Astrocyte of the cerebellum (primary cell): ENCODE measurements at regions not wholly inside any gene's neighbourhood (a gene's known extent, or its start where the extent isn't known, plus 50 kb on each side); places are given as distances from the start of the nearest gene placed in this dataset.

Experiments
- DNase-seq: peaks from one replicate; pipeline ENCODE4 v3.0.0-alpha.2; 2011; ENCODE audit warnings: low read depth
- H3K4me3 ChIP-seq: 2 replicates; pipeline ENCODE4 v1.5.1; 2011; ENCODE audit warnings: mild to moderate bottlenecking, low read depth, low read length, moderate library complexity
- CTCF ChIP-seq: IDR thresholded peaks from 2 replicates; pipeline ENCODE4 v1.5.1; 2012; ENCODE audit warnings: low read length, low read depth, moderate library complexity, mild to moderate bottlenecking; ENCODE audit errors: missing control alignments
- in situ Hi-C: cut with HindIII; loops from 2 replicates; pipeline ENCODE4 v1.10.0; 2017; ENCODE audit warnings: low sequenced_read_pairs

- no peak for TF ChIP-seq CTCF
- DNase-seq = no peak
- in situ Hi-C loops = no loop called here
- no peak overlapping the region for H3K4me3 ChIP-seq
These were observed 583.9 kb upstream of the API5 start for GRCh38 chr11:42727879-42728278.

GRCh38 chr11:42762348-42762747 is 549.4 kb upstream of the API5 start:
- in situ Hi-C loops = no loop called here
- no peak overlapping the region for H3K4me3 ChIP-seq
- no peak for DNase-seq
- TF ChIP-seq CTCF = no peak

GRCh38 chr11:42764936-42765335 is 546.9 kb upstream of the API5 start:
- no peak for TF ChIP-seq CTCF
- in situ Hi-C loops = no loop called here
- DNase-seq = no peak
- no peak overlapping the region for H3K4me3 ChIP-seq

GRCh38 chr11:42768576-42768975 is 543.2 kb upstream of the API5 start:
- in situ Hi-C loops = no loop called here
- no peak for TF ChIP-seq CTCF
- no peak for DNase-seq
- no peak overlapping the region for H3K4me3 ChIP-seq

- peak; percentile 60 for TF ChIP-seq CTCF
- no peak overlapping the region for H3K4me3 ChIP-seq
- in situ Hi-C loops = no loop called here
- DNase-seq = no peak
These were observed 541.2 kb upstream of the API5 start for GRCh38 chr11:42770444-42771065.

GRCh38 chr11:42772886-42773285 is 538.9 kb upstream of the API5 start:
- in situ Hi-C loops = no loop called here
- H3K4me3 ChIP-seq = no peak overlapping the region
- no peak for TF ChIP-seq CTCF
- no peak for DNase-seq
